GM19324 (cell line): ENCODE measurements at regions not wholly inside any gene's neighbourhood (a gene's known extent, or its start where the extent isn't known, plus 50 kb on each side); places are given as distances from the start of the nearest gene placed in this dataset.

ENCODE experiments used
- ATAC-seq: cut with Tn5 transposase; IDR thresholded peaks from one replicate; pipeline ENCODE4 v1.9.1; 2021; ENCODE audit warnings: mild to moderate bottlenecking, moderate library complexity; ENCODE audit not compliant: unreplicated experiment, low FRiP score

DNA sequence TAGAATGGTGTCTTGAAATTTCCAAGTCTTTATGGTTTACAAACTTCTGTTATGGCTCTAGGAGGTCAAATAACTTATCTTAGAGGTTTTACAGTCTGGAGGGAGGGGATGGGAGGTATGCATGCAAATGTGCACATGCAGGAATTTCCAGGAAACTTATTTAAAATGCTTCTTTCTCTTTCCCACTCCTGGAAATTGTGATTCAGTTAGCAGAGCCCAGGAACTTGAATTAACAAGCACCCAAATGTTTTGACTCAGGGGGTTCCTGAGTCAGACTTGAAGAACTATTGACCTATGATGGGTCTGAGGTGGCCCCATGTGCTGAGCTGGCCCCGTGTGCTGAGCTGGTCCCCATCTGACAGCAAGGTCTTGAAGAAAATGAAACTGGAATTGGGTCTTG is 669.4 kb downstream of the INHBA start:
- no peak for ATAC-seq

DNA sequence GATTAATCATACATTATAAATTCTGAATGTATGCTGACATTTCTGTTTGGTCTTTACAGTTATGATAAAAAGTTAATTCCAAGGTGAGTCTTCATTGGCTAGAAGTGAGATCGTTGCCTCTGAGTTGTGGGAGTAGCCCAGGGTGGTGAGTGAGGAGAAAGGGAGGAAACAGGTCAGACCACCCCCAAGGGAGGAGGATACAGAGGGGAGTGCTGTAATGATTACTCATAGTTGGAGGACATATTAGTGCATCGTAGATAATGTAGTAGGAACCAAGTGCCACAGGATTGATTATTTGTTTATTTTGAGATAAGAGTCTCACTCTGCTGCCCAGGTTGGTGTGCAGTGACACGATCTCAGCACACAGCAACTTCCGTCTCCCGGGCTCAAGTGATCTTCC is 672.2 kb downstream of the INHBA start:
- ATAC-seq = no peak

- ATAC-seq = no peak
Observed at GRCh38 chr7:41029072-41029499, 673.8 kb downstream of the INHBA start.

DNA sequence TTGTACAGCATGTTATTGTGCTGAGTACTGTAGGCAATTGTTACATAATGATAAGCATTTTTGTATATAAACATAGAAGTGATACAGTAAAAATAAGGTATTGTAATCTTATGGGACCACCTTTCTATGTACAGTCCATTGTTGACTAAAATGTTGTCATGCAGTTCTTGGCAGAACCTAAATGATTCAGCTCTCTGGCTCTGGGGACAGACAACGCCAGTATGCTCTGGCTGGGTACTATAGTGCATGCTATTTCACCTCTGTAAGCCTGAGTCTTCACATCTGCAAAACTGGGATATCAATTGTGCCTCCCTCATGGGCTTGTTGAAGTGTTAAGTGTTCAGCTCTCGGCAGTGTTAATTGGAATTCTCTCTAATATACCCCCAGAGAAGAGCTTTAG is 674.3 kb downstream of the INHBA start:
- no peak for ATAC-seq

DNA sequence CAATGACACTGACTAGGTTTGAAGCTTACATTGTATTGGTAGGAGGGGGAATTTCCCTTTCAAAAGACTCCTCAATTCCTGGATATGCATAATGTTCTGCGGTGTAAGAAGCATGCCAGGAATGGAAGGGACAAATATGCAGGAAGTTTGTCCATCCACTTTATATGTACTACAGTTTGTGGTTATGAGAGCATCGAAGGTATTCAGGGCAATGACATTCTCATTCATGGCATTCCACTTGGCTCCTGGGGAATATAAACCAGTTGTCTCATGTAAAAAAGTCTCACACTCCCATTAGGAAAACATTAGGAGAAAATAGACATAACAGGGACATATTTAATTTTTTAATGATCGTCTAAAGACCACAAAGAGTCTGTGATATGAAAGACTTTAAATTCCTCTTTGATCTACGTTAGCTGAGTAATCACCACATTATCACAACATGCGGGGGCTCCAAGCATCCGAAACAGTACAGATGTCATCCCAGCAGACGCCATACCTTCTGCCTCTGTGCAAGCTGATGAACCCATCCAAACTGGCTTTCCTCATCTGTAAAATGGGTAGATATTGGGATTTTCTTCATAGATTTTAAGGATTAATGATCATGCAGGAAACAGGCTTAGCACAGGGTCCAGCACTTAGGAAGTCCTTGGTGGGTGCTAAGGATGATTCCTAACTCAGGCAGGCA is 675.3 kb downstream of the INHBA start:
- ATAC-seq = no peak

DNA sequence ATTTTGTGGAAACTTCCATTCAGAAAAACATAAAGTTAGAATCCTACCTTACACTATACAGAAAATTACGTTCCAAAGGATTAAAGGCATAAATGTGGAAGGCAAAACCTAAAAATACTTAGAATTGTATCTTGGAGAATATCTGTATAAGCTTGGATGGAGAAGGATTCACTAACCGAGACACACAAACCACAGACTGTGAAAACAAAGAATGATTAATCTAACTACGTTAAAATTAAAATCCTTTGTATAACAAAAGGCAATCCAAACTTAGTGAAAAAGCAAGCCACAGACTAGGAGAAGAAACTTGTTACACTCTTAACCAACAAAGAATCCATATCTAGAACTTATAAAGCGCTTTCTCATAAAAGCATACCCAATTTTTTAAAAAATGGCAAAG is 678.8 kb downstream of the INHBA start:
- no peak for ATAC-seq

GRCh38 chr7:41020056-41020455 is 682.8 kb downstream of the INHBA start:
- ATAC-seq = no peak

- ATAC-seq = no peak
Observed at GRCh38 chr7:41013117-41013516, 689.8 kb downstream of the INHBA start.

- no peak for ATAC-seq
Observed at GRCh38 chr7:41012041-41012440, 690.8 kb downstream of the INHBA start.

GRCh38 chr7:41010967-41011366 is 691.9 kb downstream of the INHBA start:
- ATAC-seq = no peak

- ATAC-seq = no peak
Observed at GRCh38 chr7:41010418-41010817, 692.5 kb downstream of the INHBA start.

DNA sequence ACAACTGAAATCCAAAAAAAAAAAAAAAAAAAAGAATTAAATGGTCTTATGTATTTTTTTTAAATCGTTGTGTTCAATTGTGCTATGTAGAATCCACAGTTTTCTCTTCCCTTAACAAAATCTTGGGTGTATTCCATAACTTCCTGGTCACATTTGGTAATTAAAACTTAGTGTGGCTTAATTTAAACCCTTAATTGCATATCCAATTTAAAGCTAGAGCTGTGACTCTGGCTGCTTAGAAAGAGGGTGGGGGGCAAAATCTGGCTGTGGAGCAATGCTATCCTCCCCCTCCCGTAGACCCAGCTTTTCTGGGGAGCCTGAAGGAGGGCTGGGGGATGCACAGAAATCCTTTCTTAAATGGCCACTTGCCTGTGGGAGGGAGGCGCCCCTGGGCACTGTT is 695.1 kb downstream of the INHBA start:
- ATAC-seq = no peak

GRCh38 chr7:41007351-41007751 is 695.5 kb downstream of the INHBA start:
- ATAC-seq = no peak

DNA sequence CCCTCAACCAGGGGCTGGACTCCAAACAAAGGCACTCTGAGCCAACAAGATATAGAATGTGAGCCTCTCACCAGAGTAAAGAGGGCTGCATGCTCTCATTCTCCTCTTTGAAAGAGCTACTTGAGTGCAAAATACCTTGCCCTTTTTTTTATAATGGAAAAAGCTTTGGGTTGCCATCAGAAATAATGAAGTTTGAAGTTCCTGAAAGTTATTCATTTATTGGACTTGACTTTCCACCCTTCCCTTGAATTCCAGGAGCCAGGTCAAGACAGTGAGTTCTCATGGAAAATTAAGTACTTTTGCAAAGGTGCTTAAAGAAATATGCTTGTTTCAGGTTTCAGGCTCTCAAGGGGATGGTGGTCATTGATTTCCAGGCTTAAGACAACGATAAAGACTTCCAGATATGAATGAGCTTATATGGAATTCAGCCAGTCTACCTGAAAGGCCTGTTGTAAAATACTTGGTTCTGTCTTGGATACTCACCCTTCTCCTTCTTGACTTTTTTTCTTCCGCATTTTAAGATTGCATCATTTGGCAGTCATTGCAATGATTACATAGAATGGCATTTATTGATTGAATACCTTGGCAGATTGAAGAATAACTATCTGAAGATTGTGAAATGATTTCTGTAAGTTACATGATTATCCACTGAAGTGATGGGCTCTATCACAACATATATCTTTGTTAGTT is 696.4 kb downstream of the INHBA start:
- ATAC-seq = no peak

DNA sequence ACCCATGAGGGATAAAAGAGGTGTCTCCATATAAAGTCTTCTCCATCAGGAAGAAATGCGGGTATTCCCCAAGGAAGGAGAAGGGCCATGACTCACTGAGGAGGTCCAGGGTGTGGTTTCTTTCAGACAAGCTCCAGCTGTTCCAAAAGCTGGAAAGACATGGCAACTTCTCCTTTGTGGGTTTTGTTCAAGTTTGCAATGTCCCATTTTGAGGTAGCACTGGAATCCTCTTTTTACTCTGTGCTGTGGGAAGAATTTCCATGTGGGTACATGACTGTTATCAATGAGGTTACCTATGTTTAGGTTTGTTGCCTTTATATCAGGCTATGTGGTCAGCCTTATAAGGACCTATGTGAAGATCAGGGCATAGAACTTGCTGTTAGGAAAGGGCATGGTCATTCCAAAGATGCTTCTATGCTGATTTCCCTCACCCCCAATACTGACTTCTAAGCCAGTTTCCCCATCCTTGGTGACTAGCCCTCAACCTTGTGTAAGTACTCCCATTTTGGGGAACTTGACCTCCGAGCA is 697.5 kb downstream of the INHBA start:
- no peak for ATAC-seq

- no peak for ATAC-seq
Observed at GRCh38 chr7:41003977-41004376, 698.9 kb downstream of the INHBA start.

GRCh38 chr7:41003611-41003940 is 699.3 kb downstream of the INHBA start:
- no peak for ATAC-seq

- ATAC-seq = no peak
Observed at GRCh38 chr7:41002741-41003610, 699.9 kb downstream of the INHBA start.

DNA sequence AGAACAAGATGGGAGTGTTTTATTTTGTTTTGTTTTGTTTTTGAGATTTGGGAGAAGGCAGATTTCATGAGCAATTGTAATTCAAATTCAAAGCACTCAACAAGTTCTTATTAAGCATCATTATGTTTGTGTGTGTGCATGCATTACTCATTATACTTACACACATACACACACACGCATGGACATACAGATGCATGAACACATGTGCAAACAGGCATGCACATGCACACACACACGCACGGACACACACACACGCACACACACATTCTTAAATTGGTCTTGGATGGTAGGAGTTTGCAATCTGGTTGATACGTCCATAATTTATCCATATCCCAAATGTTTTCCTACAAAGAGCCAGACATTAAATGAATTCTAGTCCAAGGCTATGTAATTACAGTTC is 702.8 kb downstream of the INHBA start:
- no peak for ATAC-seq

- no peak for ATAC-seq
Observed at GRCh38 chr7:40996233-40996677, 706.6 kb downstream of the INHBA start.

DNA sequence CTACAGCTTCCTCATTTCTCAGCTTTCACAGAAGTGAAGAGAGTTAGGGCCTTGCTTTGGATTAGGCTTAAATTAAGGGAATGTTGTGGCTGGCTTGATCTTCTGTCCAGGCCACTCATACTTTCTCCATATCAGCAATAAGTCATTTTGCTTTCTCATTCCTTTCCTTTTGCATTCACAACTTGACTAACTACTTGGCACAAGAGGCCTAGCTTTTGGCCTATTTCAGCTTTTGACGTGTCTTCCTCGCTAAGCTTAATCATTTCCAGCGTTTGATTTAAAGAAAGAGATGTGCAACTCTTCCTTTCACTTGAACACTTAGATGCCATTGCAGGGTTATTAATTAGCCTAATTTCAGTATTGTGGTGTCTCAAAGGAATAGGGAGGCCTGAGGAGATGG is 712.0 kb downstream of the INHBA start:
- ATAC-seq = no peak
